ENCODE measurements at regions not wholly inside any gene's neighbourhood (a gene's known extent, or its start where the extent isn't known, plus 50 kb on each side); places are given as distances from the start of the nearest gene placed in this dataset.

- TF ChIP-seq CTCF (IDR thresholded peaks at IDR 0.05) (no peak), POLR2A (IDR thresholded peaks at IDR 0.05) (no peak)
Observed at GRCh38 chr2:40665493-40666232, 213.8 kb upstream of the SLC8A1 start.

Data from sigmoid colon (tissue), 3 donors.